CD14-positive monocyte (primary cell): ENCODE measurements at regions not wholly inside any gene's neighbourhood (a gene's known extent, or its start where the extent isn't known, plus 50 kb on each side); places are given as distances from the start of the nearest gene placed in this dataset.

Source experiments
- DNase-seq, 3 donors: peaks; one replicate each; pipeline ENCODE4 v3.0.0-alpha.2; 2011 to 2022
- H2AFZ ChIP-seq: 2 replicates; pipeline ENCODE4 v1.6.0; 2012; ENCODE audit warnings: mild to moderate bottlenecking, low read depth, low read length, inconsistent platforms; ENCODE audit not compliant: insufficient read depth, poor library complexity, severe bottlenecking
- H3K27ac ChIP-seq, 2 donors: 1 replicate in 1 of 2; 2 replicates in 1 of 2; pipeline ENCODE4 v1.5.1; 2012 to 2013; ENCODE audit warnings: low read length in 2 of 2, control low read depth in 1 of 2, inconsistent platforms in 1 of 2, low read depth in 1 of 2, mild to moderate bottlenecking in 1 of 2
- H3K27me3 ChIP-seq, 2 donors: one replicate each; pipeline versions ENCODE4 v1.6.0 to v1.6.1; 2011 to 2013; ENCODE audit warnings: low read length in 2 of 2; ENCODE audit not compliant: control insufficient read depth in 2 of 2, insufficient read depth in 2 of 2
- H3K36me3 ChIP-seq, 2 donors: replicated peaks in 1 of 2; 1 replicate in 1 of 2; 2 replicates in 1 of 2; pipeline versions ENCODE4 v1.5.1 to v1.6.1; 2012 to 2013; ENCODE audit warnings: low read length in 2 of 2, control low read depth in 1 of 2, inconsistent platforms in 1 of 2, mild to moderate bottlenecking in 1 of 2; ENCODE audit not compliant: insufficient read depth in 2 of 2, control insufficient read depth in 1 of 2
- H3K4me1 ChIP-seq, 2 donors: 1 replicate in 1 of 2; 2 replicates in 1 of 2; pipeline versions ENCODE4 v1.5.1 to v1.6.1; 2012 to 2013; ENCODE audit warnings: low read length in 2 of 2, control low read depth in 1 of 2, inconsistent platforms in 1 of 2, mild to moderate bottlenecking in 1 of 2, moderate library complexity in 1 of 2; ENCODE audit not compliant: insufficient read depth in 2 of 2, control insufficient read depth in 1 of 2
- H3K4me2 ChIP-seq: replicated peaks from 2 replicates; pipeline ENCODE3; 2012; ENCODE audit warnings: low read length, moderate library complexity, mild to moderate bottlenecking; ENCODE audit not compliant: poor library complexity, severe bottlenecking; ENCODE audit errors: extremely low read depth
- H3K4me3 ChIP-seq, 3 experiments: fragments of 200-600 bp in 1 of 3; sonication (generic) in 1 of 3; replicated peaks in 1 of 3; 1 replicate in 2 of 3; 2 replicates in 1 of 3; pipeline ENCODE4 v1.5.1; 2011 to 2013; ENCODE audit warnings: low read length in 3 of 3, mild to moderate bottlenecking in 3 of 3, control low read depth in 2 of 3, low read depth in 2 of 3, inconsistent platforms in 1 of 3, moderate library complexity in 1 of 3
- H3K79me2 ChIP-seq: 2 replicates; pipeline ENCODE4 v1.6.0; 2012; ENCODE audit warnings: mild to moderate bottlenecking, control low read depth, inconsistent platforms, low read length, moderate library complexity; ENCODE audit not compliant: insufficient read depth
- H3K9ac ChIP-seq: 2 replicates; pipeline ENCODE4 v1.6.0; 2017; ENCODE audit warnings: low read length, mild to moderate bottlenecking; ENCODE audit not compliant: insufficient read depth, poor library complexity, severe bottlenecking
- H3K9me3 ChIP-seq, 2 donors: replicated peaks in 1 of 2; 1 replicate in 1 of 2; 2 replicates in 1 of 2; pipeline versions ENCODE4 v1.5.1 to v1.6.1; 2012 to 2013; ENCODE audit warnings: low read length in 2 of 2, control low read depth in 1 of 2; ENCODE audit not compliant: control insufficient read depth in 1 of 2, insufficient read depth in 1 of 2
- H4K20me1 ChIP-seq: 2 replicates; pipeline ENCODE4 v1.6.0; 2012; ENCODE audit warnings: mild to moderate bottlenecking, low read length, control low read depth, moderate library complexity; ENCODE audit not compliant: insufficient read depth
- H3K27ac Mint-ChIP-seq, 7 donors: one replicate each; pipeline ENCODE4 v1.8.0; 2020; ENCODE audit warnings: mild to moderate bottlenecking in 7 of 7, mixed read lengths in 7 of 7, moderate library complexity in 6 of 7, inconsistent platforms in 2 of 7
- H3K27me3 Mint-ChIP-seq, 3 donors: one replicate each; pipeline ENCODE4 v1.8.0; 2021 to 2022; ENCODE audit warnings: low read depth in 3 of 3, mild to moderate bottlenecking in 3 of 3, mixed read lengths in 3 of 3, moderate library complexity in 3 of 3, inconsistent platforms in 1 of 3
- H3K36me3 Mint-ChIP-seq, 2 donors: one replicate each; pipeline ENCODE4 v1.8.0; 2020; ENCODE audit warnings: mixed read lengths in 2 of 2, inconsistent platforms in 1 of 2, mild to moderate bottlenecking in 1 of 2
- H3K4me1 Mint-ChIP-seq: one replicate; pipeline ENCODE4 v1.8.0; 2020; ENCODE audit warnings: mild to moderate bottlenecking, mixed read lengths
- H3K4me3 Mint-ChIP-seq, 2 donors: one replicate each; pipeline ENCODE4 v1.8.0; 2020; ENCODE audit warnings: mild to moderate bottlenecking in 2 of 2, mixed read lengths in 2 of 2, moderate library complexity in 1 of 2
- H3K9me3 Mint-ChIP-seq, 7 donors: one replicate each; pipeline ENCODE4 v1.8.0; 2020 to 2022; ENCODE audit warnings: mixed read lengths in 7 of 7, mild to moderate bottlenecking in 6 of 7, moderate library complexity in 6 of 7, inconsistent platforms in 2 of 7
- CTCF ChIP-seq: fragments of 200-600 bp; IDR thresholded peaks from one replicate; pipeline ENCODE4 v1.8.0; 2022; ENCODE audit warnings: antibody characterized with exemption, mild to moderate bottlenecking
- WGBS: methylation state at CpG from one replicate; pipeline ENCODE4 v1.1.5; 2013; ENCODE audit warnings: missing lambda C conversion rate; ENCODE audit not compliant: insufficient coverage; 5-methylcytosine and 5-hydroxymethylcytosine counted together
- intact Hi-C, 2 donors: fragments of 100-400 bp; cut with micrococcal nuclease; formaldehyde crosslinking; loops; one replicate each; pipeline versions ENCODE4 v1.15.0 to v1.15.1; 2023

GRCh38 chr6:137625808-137626207 is 131.6 kb upstream of the OLIG3 start:
- no peak for TF ChIP-seq CTCF
- Mint-ChIP-seq H3K36me3 (no peaks in the 10 kb centered on the region), H3K4me1 (peaks cover 7% of the 10 kb centered on the region), H3K9me3 (peaks cover 0 to 2% (median 0%) of the 10 kb centered on the region in 7 donors), H3K27ac (no peak overlapping the region), H3K27me3 (peaks cover 2 to 14% (median 13%) of the 10 kb centered on the region in 3 donors), H3K4me3 (no peak overlapping the region)
- Histone ChIP-seq H3K27me3 (peaks cover 0 to 6% of the 10 kb centered on the region in 2 donors), H4K20me1 (no peaks in the 10 kb centered on the region), H3K9ac (no peak overlapping the region), H3K4me1 (no peaks in the 10 kb centered on the region), H3K9me3 (no peaks in the 10 kb centered on the region), H3K36me3 (no peaks in the 10 kb centered on the region), H3K4me2 (no peak overlapping the region), H3K27ac (no peak overlapping the region), H3K4me3 (no peak overlapping the region), H3K79me2 (no peaks in the 10 kb centered on the region), H2AFZ (no peak overlapping the region)
- DNase-seq, result no peak
- intact Hi-C loops, result no loop called here
- WGBS, result 100% methylated on average over 2 of the region's 7 CpGs

- no peak overlapping the region for H2AFZ ChIP-seq
- H3K9me3 Mint-ChIP-seq, result peaks cover 0 to 2% (median 0%) of the 10 kb centered on the region in 7 donors
- no peak for DNase-seq
- H3K4me1 ChIP-seq, result no peaks in the 10 kb centered on the region
- WGBS, result 83% methylated on average over 1 of the region's 1 CpG
- no peaks in the 10 kb centered on the region for H3K36me3 ChIP-seq
- H4K20me1 ChIP-seq, result no peaks in the 10 kb centered on the region
- no peak overlapping the region for H3K4me2 ChIP-seq
- no peaks in the 10 kb centered on the region for H3K9me3 ChIP-seq
- no peak overlapping the region for H3K27ac Mint-ChIP-seq
- H3K9ac ChIP-seq, result no peak overlapping the region
- peaks cover 0 to 4% (median 0%) of the 10 kb centered on the region in 3 donors for H3K27me3 Mint-ChIP-seq
- intact Hi-C loops, result no loop called here
- no peaks in the 10 kb centered on the region for H3K36me3 Mint-ChIP-seq
- H3K27ac ChIP-seq, result no peak overlapping the region
- H3K4me1 Mint-ChIP-seq, result peaks cover 4% of the 10 kb centered on the region
- H3K79me2 ChIP-seq, result no peaks in the 10 kb centered on the region
- TF ChIP-seq CTCF, result no peak
- no peak overlapping the region for H3K4me3 Mint-ChIP-seq
- H3K27me3 ChIP-seq, result peaks cover 0 to 2% of the 10 kb centered on the region in 2 donors
- H3K4me3 ChIP-seq, result no peak overlapping the region
Measured at GRCh38 chr6:137630666-137631065, 136.5 kb upstream of the OLIG3 start.
